ENCODE measurements at regions not wholly inside any gene's neighbourhood (a gene's known extent, or its start where the extent isn't known, plus 50 kb on each side); places are given as distances from the start of the nearest gene placed in this dataset.
A peak's percentile ranks its signal among the peaks of the same experiment; 100 is the strongest.

- intact Hi-C loops (cut with micrococcal nuclease): no loop called here
- Mint-ChIP-seq H3K27ac (no peak overlapping the region), H3K4me1 (no peaks in the 10 kb centered on the region), H3K27me3 (no peaks in the 10 kb centered on the region), H3K36me3 (ENCODE audit: low read depth) (no peaks in the 10 kb centered on the region), H3K9me3 (no peaks in the 10 kb centered on the region), H3K4me3 (no peak overlapping the region)
- DNase-seq: no peak
Measured at GRCh38 chr1:222279591-222279990, 268.3 kb downstream of the HHIPL2 start.

GRCh38 chr1:222278501-222278900 is 269.4 kb downstream of the HHIPL2 start:
- no peaks in the 10 kb centered on the region for H3K9me3 Mint-ChIP-seq
- H3K27me3 Mint-ChIP-seq: no peaks in the 10 kb centered on the region
- DNase-seq: no peak
- no peaks in the 10 kb centered on the region for H3K36me3 Mint-ChIP-seq (ENCODE audit: low read depth)
- H3K27ac Mint-ChIP-seq: no peak overlapping the region
- H3K4me1 Mint-ChIP-seq: no peaks in the 10 kb centered on the region
- intact Hi-C loops (cut with micrococcal nuclease): no loop called here
- H3K4me3 Mint-ChIP-seq: no peak overlapping the region

- Mint-ChIP-seq H3K4me1 (no peaks in the 10 kb centered on the region), H3K9me3 (peaks cover 5% of the 10 kb centered on the region), H3K27me3 (no peaks in the 10 kb centered on the region), H3K36me3 (ENCODE audit: low read depth) (no peaks in the 10 kb centered on the region), H3K4me3 (no peak overlapping the region), H3K27ac (no peak overlapping the region)
- no peak for DNase-seq
- intact Hi-C loops (cut with micrococcal nuclease): no loop called here
Measured at GRCh38 chr1:222275729-222276465, 272.0 kb downstream of the HHIPL2 start.

GRCh38 chr1:222275001-222275728 is 272.7 kb downstream of the HHIPL2 start:
- no peak overlapping the region for H3K27ac Mint-ChIP-seq
- H3K4me3 Mint-ChIP-seq: no peak overlapping the region
- H3K27me3 Mint-ChIP-seq: no peaks in the 10 kb centered on the region
- H3K4me1 Mint-ChIP-seq: no peaks in the 10 kb centered on the region
- no peaks in the 10 kb centered on the region for H3K36me3 Mint-ChIP-seq (ENCODE audit: low read depth)
- intact Hi-C loops (cut with micrococcal nuclease): no loop called here
- no peak for DNase-seq
- H3K9me3 Mint-ChIP-seq: peaks cover 5% of the 10 kb centered on the region

- no peak overlapping the region for H3K4me3 Mint-ChIP-seq
- H3K27me3 Mint-ChIP-seq: no peaks in the 10 kb centered on the region
- H3K36me3 Mint-ChIP-seq (ENCODE audit: low read depth): no peaks in the 10 kb centered on the region
- no peaks in the 10 kb centered on the region for H3K9me3 Mint-ChIP-seq
- no peak for DNase-seq
- no peak overlapping the region for H3K27ac Mint-ChIP-seq
- intact Hi-C loops (cut with micrococcal nuclease): no loop called here
- H3K4me1 Mint-ChIP-seq: no peaks in the 10 kb centered on the region
Measured at GRCh38 chr1:222266223-222267196, 281.4 kb downstream of the HHIPL2 start.

GRCh38 chr1:222263791-222264190 is 284.1 kb downstream of the HHIPL2 start:
- no peaks in the 10 kb centered on the region for H3K4me1 Mint-ChIP-seq
- no peak for DNase-seq
- intact Hi-C loops (cut with micrococcal nuclease): no loop called here
- no peaks in the 10 kb centered on the region for H3K9me3 Mint-ChIP-seq
- no peak overlapping the region for H3K4me3 Mint-ChIP-seq
- no peaks in the 10 kb centered on the region for H3K27me3 Mint-ChIP-seq
- H3K27ac Mint-ChIP-seq: no peak overlapping the region
- no peaks in the 10 kb centered on the region for H3K36me3 Mint-ChIP-seq (ENCODE audit: low read depth)

- H3K9me3 Mint-ChIP-seq: no peaks in the 10 kb centered on the region
- H3K27me3 Mint-ChIP-seq: no peaks in the 10 kb centered on the region
- intact Hi-C loops (cut with micrococcal nuclease): no loop called here
- no peaks in the 10 kb centered on the region for H3K36me3 Mint-ChIP-seq (ENCODE audit: low read depth)
- DNase-seq: no peak
- H3K4me1 Mint-ChIP-seq: no peaks in the 10 kb centered on the region
- no peak overlapping the region for H3K4me3 Mint-ChIP-seq
- H3K27ac Mint-ChIP-seq: no peak overlapping the region
Measured at GRCh38 chr1:222257027-222257426, 290.9 kb downstream of the HHIPL2 start.

- Mint-ChIP-seq H3K27me3 (no peaks in the 10 kb centered on the region), H3K9me3 (no peaks in the 10 kb centered on the region), H3K4me3 (no peak overlapping the region), H3K4me1 (no peaks in the 10 kb centered on the region), H3K36me3 (ENCODE audit: low read depth) (no peaks in the 10 kb centered on the region), H3K27ac (no peak overlapping the region)
- intact Hi-C loops (cut with micrococcal nuclease): no loop called here
- no peak for DNase-seq
Measured at GRCh38 chr1:222256058-222256457, 291.8 kb downstream of the HHIPL2 start.

GRCh38 chr1:222252788-222253187 is 295.1 kb downstream of the HHIPL2 start:
- Mint-ChIP-seq H3K4me3 (no peak overlapping the region), H3K27me3 (no peaks in the 10 kb centered on the region), H3K27ac (no peak overlapping the region), H3K4me1 (no peaks in the 10 kb centered on the region), H3K9me3 (no peaks in the 10 kb centered on the region), H3K36me3 (ENCODE audit: low read depth) (no peaks in the 10 kb centered on the region)
- intact Hi-C loops (cut with micrococcal nuclease): no loop called here
- no peak for DNase-seq

GRCh38 chr1:222251847-222252246 is 296.1 kb downstream of the HHIPL2 start:
- DNase-seq: no peak
- intact Hi-C loops (cut with micrococcal nuclease): no loop called here
- H3K27ac Mint-ChIP-seq: no peak overlapping the region
- no peaks in the 10 kb centered on the region for H3K4me1 Mint-ChIP-seq
- H3K27me3 Mint-ChIP-seq: no peaks in the 10 kb centered on the region
- no peak overlapping the region for H3K4me3 Mint-ChIP-seq
- H3K36me3 Mint-ChIP-seq (ENCODE audit: low read depth): no peaks in the 10 kb centered on the region
- no peaks in the 10 kb centered on the region for H3K9me3 Mint-ChIP-seq

- Mint-ChIP-seq H3K27ac (no peak overlapping the region), H3K4me3 (no peak overlapping the region), H3K9me3 (no peaks in the 10 kb centered on the region), H3K27me3 (no peaks in the 10 kb centered on the region), H3K36me3 (ENCODE audit: low read depth) (no peaks in the 10 kb centered on the region), H3K4me1 (no peaks in the 10 kb centered on the region)
- intact Hi-C loops (cut with micrococcal nuclease): no loop called here
- DNase-seq: no peak
Measured at GRCh38 chr1:222250376-222250775, 297.5 kb downstream of the HHIPL2 start.

- Mint-ChIP-seq H3K4me1 (no peaks in the 10 kb centered on the region), H3K4me3 (no peak overlapping the region), H3K9me3 (no peaks in the 10 kb centered on the region), H3K27ac (no peak overlapping the region), H3K27me3 (no peaks in the 10 kb centered on the region), H3K36me3 (ENCODE audit: low read depth) (no peaks in the 10 kb centered on the region)
- peak; percentile 45 for DNase-seq
- intact Hi-C loops (cut with micrococcal nuclease): no loop called here
Measured at GRCh38 chr1:222247811-222248310, 300.0 kb downstream of the HHIPL2 start.

- no peak overlapping the region for H3K4me3 Mint-ChIP-seq
- H3K9me3 Mint-ChIP-seq: no peaks in the 10 kb centered on the region
- intact Hi-C loops (cut with micrococcal nuclease): no loop called here
- no peak overlapping the region for H3K27ac Mint-ChIP-seq
- H3K36me3 Mint-ChIP-seq (ENCODE audit: low read depth): no peaks in the 10 kb centered on the region
- DNase-seq: no peak
- no peaks in the 10 kb centered on the region for H3K27me3 Mint-ChIP-seq
- no peaks in the 10 kb centered on the region for H3K4me1 Mint-ChIP-seq
Measured at GRCh38 chr1:222247081-222247480, 300.8 kb downstream of the HHIPL2 start.

- intact Hi-C loops (cut with micrococcal nuclease): no loop called here
- no peaks in the 10 kb centered on the region for H3K27me3 Mint-ChIP-seq
- H3K4me3 Mint-ChIP-seq: no peak overlapping the region
- H3K36me3 Mint-ChIP-seq (ENCODE audit: low read depth): no peaks in the 10 kb centered on the region
- H3K4me1 Mint-ChIP-seq: no peaks in the 10 kb centered on the region
- H3K27ac Mint-ChIP-seq: no peak overlapping the region
- no peak for DNase-seq
- no peaks in the 10 kb centered on the region for H3K9me3 Mint-ChIP-seq
Measured at GRCh38 chr1:222243902-222244301, 304.0 kb downstream of the HHIPL2 start.

All from activated CD4-positive, alpha-beta T cell treated with anti-CD3 and anti-CD28 coated beads, Interleukin-2, amount 10 ng/mL, durations not matched to agents 24 days and 14 days (primary cell).